ENCODE measurements at regions not wholly inside any gene's neighbourhood (a gene's known extent, or its start where the extent isn't known, plus 50 kb on each side); places are given as distances from the start of the nearest gene placed in this dataset.

DNA sequence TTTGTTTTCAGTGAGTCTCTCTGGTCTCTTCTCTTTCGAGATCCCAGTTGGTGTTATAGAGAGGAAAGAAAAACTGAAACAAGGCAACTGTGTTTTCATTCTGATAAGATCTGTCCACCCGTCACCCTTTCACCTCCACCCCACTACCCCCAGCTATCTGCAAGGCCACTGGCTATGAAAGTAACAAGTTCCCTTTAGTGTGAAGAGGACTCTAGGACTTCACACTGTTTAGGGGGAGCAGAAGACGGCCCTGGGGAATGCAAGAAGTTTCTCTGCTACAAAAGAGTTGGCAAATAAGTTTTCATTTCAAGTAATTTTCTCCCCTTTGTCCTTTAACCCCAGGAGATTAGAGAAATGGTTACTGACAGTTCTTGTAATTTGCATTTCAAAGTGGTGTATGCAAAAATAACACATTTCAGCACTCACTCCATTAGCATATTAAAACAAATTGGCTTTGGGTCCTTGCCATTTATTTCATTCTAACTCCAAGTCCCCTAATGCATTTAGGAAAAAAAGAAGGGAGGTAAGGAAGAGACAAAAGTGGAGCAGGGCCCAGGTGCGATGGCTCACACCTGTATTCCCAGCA, 79.6 kb upstream of the PPM1J start:
- TF ChIP-seq, protein P1, sequence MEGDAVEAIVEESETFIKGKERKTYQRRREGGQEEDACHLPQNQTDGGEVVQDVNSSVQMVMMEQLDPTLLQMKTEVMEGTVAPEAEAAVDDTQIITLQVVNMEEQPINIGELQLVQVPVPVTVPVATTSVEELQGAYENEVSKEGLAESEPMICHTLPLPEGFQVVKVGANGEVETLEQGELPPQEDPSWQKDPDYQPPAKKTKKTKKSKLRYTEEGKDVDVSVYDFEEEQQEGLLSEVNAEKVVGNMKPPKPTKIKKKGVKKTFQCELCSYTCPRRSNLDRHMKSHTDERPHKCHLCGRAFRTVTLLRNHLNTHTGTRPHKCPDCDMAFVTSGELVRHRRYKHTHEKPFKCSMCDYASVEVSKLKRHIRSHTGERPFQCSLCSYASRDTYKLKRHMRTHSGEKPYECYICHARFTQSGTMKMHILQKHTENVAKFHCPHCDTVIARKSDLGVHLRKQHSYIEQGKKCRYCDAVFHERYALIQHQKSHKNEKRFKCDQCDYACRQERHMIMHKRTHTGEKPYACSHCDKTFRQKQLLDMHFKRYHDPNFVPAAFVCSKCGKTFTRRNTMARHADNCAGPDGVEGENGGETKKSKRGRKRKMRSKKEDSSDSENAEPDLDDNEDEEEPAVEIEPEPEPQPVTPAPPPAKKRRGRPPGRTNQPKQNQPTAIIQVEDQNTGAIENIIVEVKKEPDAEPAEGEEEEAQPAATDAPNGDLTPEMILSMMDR (IDR thresholded peaks at IDR 0.05) = no peak
- TF ChIP-seq EZH2 (IDR thresholded peaks at IDR 0.05) (no peak), EZH2phosphoT487 (IDR thresholded peaks at IDR 0.05) (no peak)
